H9 (cell line): ENCODE measurements at regions not wholly inside any gene's neighbourhood (a gene's known extent, or its start where the extent isn't known, plus 50 kb on each side); places are given as distances from the start of the nearest gene placed in this dataset.

ENCODE experiments used
- DNase-seq: peaks from one replicate; pipeline ENCODE4 v3.0.0-alpha.2; 2017
- H2AFZ ChIP-seq: one replicate; pipeline ENCODE4 v1.6.1; 2013; ENCODE audit warnings: mild to moderate bottlenecking, low read length, control low read depth, moderate library complexity
- H2AK5ac ChIP-seq: 2 replicates; pipeline ENCODE4 v1.6.1; 2013; ENCODE audit warnings: low read length, control low read depth, mixed read lengths; ENCODE audit not compliant: insufficient read length
- H2BK120ac ChIP-seq: one replicate; pipeline ENCODE4 v1.6.1; 2013; ENCODE audit warnings: low read depth, mild to moderate bottlenecking, low read length, control low read depth, inconsistent platforms; ENCODE audit not compliant: poor library complexity, severe bottlenecking
- H2BK12ac ChIP-seq: 2 replicates; pipeline ENCODE4 v1.6.1; 2013; ENCODE audit warnings: low read length, control low read depth, mixed read lengths, low read depth; ENCODE audit not compliant: insufficient read length
- H2BK15ac ChIP-seq: 2 replicates; pipeline ENCODE4 v1.6.1; 2013; ENCODE audit warnings: low read depth, low read length, control low read depth
- H2BK20ac ChIP-seq: one replicate; pipeline ENCODE4 v1.6.1; 2013; ENCODE audit warnings: low read depth, mild to moderate bottlenecking, low read length, control low read depth, inconsistent platforms; ENCODE audit not compliant: poor library complexity, severe bottlenecking
- H2BK5ac ChIP-seq: 2 replicates; pipeline ENCODE4 v1.6.1; 2013; ENCODE audit warnings: low read length, control low read depth, mixed read lengths; ENCODE audit not compliant: insufficient read length
- H3K14ac ChIP-seq: 2 replicates; pipeline ENCODE4 v1.6.1; 2013; ENCODE audit warnings: low read length, control low read depth; ENCODE audit not compliant: insufficient read depth
- H3K18ac ChIP-seq: 2 replicates; pipeline ENCODE4 v1.6.1; 2013; ENCODE audit warnings: low read depth, mild to moderate bottlenecking, mixed read lengths, low read length, control low read depth; ENCODE audit not compliant: insufficient read length
- H3K23ac ChIP-seq: 2 replicates; pipeline ENCODE4 v1.6.1; 2013; ENCODE audit warnings: low read length, control low read depth, mixed read lengths, low read depth; ENCODE audit not compliant: insufficient read length
- H3K23me2 ChIP-seq: 2 replicates; pipeline ENCODE4 v1.6.1; 2013; ENCODE audit warnings: low read depth, mild to moderate bottlenecking, mixed read lengths, low read length, control low read depth; ENCODE audit not compliant: insufficient read length, poor library complexity, severe bottlenecking
- H3K27ac ChIP-seq: 2 replicates; pipeline ENCODE4 v1.5.1; 2013; ENCODE audit warnings: low read length, control low read depth, mixed read lengths, low read depth; ENCODE audit not compliant: insufficient read length
- H3K27me3 ChIP-seq: 2 replicates; pipeline ENCODE4 v1.6.1; 2013; ENCODE audit warnings: low read length, control low read depth, inconsistent platforms; ENCODE audit not compliant: insufficient read depth
- H3K4ac ChIP-seq: 2 replicates; pipeline ENCODE4 v1.6.1; 2013; ENCODE audit warnings: low read depth, mild to moderate bottlenecking, control low read depth, inconsistent platforms, low read length, moderate library complexity
- H3K4me1 ChIP-seq: 2 replicates; pipeline ENCODE4 v1.6.1; 2013; ENCODE audit warnings: low read length, control low read depth, inconsistent platforms; ENCODE audit not compliant: insufficient read depth
- H3K4me2 ChIP-seq: 2 replicates; pipeline ENCODE4 v1.6.1; 2013; ENCODE audit warnings: low read length, control low read depth, mixed read lengths; ENCODE audit not compliant: insufficient read length, insufficient read depth
- H3K56ac ChIP-seq: 2 replicates; pipeline ENCODE4 v1.6.1; 2013; ENCODE audit warnings: low read depth, mild to moderate bottlenecking, mixed read lengths, low read length, control low read depth; ENCODE audit not compliant: insufficient read length
- H3K79me1 ChIP-seq: 2 replicates; pipeline ENCODE4 v1.6.1; 2013; ENCODE audit warnings: low read depth, mild to moderate bottlenecking, moderate library complexity, low read length, control low read depth, inconsistent platforms; ENCODE audit not compliant: insufficient read depth, poor library complexity, severe bottlenecking
- H3K79me2 ChIP-seq: 2 replicates; pipeline ENCODE4 v1.6.1; 2013; ENCODE audit warnings: low read length, control low read depth, inconsistent platforms; ENCODE audit not compliant: insufficient read depth
- H3K9ac ChIP-seq: 2 replicates; pipeline ENCODE4 v1.6.1; 2013; ENCODE audit warnings: low read length, control low read depth, mixed read lengths; ENCODE audit not compliant: insufficient read length; ENCODE audit errors: extremely low read depth
- H3K9me3 ChIP-seq: one replicate; pipeline ENCODE4 v1.6.1; 2013; ENCODE audit warnings: low read depth, low read length, inconsistent platforms; ENCODE audit not compliant: control insufficient read depth
- H3T11ph ChIP-seq: one replicate; pipeline ENCODE4 v1.6.1; 2013; ENCODE audit warnings: mild to moderate bottlenecking, low read length, control low read depth, inconsistent platforms
- H4K20me1 ChIP-seq: one replicate; pipeline ENCODE4 v1.6.1; 2013; ENCODE audit not compliant: control insufficient read depth, insufficient read length, insufficient read depth
- H4K5ac ChIP-seq: 2 replicates; pipeline ENCODE4 v1.6.1; 2013; ENCODE audit warnings: low read depth, mild to moderate bottlenecking, mixed read lengths, low read length, control low read depth; ENCODE audit not compliant: insufficient read length
- H4K8ac ChIP-seq: replicated peaks from 2 replicates; pipeline ENCODE4 v1.6.1; 2013; ENCODE audit warnings: low read length, control low read depth, mixed read lengths, low read depth; ENCODE audit not compliant: insufficient read length
- H4K91ac ChIP-seq: 2 replicates; pipeline ENCODE4 v1.6.1; 2013; ENCODE audit warnings: low read depth, mild to moderate bottlenecking, moderate library complexity, mixed read lengths, low read length, control low read depth; ENCODE audit not compliant: insufficient read length
- H3K27ac Mint-ChIP-seq, 3 experiments: 2 replicates in 2 of 3; 3 replicates in 1 of 3; pipeline ENCODE4 v1.8.0; 2020 to 2021; ENCODE audit warnings: mixed read lengths in 3 of 3, mild to moderate bottlenecking in 1 of 3, moderate library complexity in 1 of 3
- H3K27me3 Mint-ChIP-seq: 2 replicates; pipeline ENCODE4 v1.8.0; 2021; ENCODE audit warnings: low read depth, mild to moderate bottlenecking, moderate library complexity, mixed read lengths
- H3K36me3 Mint-ChIP-seq, 3 experiments: 2 replicates in 2 of 3; 3 replicates in 1 of 3; pipeline ENCODE4 v1.8.0; 2020 to 2021; ENCODE audit warnings: low read depth in 3 of 3, mixed read lengths in 3 of 3; ENCODE audit not compliant: insufficient read depth in 1 of 3
- H3K4me1 Mint-ChIP-seq, 2 experiments: 2 replicates each; pipeline ENCODE4 v1.8.0; 2020; ENCODE audit warnings: mixed read lengths in 2 of 2
- H3K4me3 Mint-ChIP-seq, 2 experiments: 2 replicates in 1 of 2; 3 replicates in 1 of 2; pipeline ENCODE4 v1.8.0; 2020 to 2021; ENCODE audit warnings: mild to moderate bottlenecking in 2 of 2, mixed read lengths in 2 of 2, moderate library complexity in 1 of 2
- H3K9me3 Mint-ChIP-seq, 2 experiments: 2 replicates in 1 of 2; 3 replicates in 1 of 2; pipeline ENCODE4 v1.8.0; 2020; ENCODE audit warnings: mild to moderate bottlenecking in 2 of 2, mixed read lengths in 2 of 2, moderate library complexity in 1 of 2
- WGBS: extraction: QIAGEN DNeasy Blood & Tissue Kit; methylation state at CpG from one replicate; pipeline ENCODE4 v1.1.7; 2013; ENCODE audit warnings: missing lambda C conversion rate, low lambda C conversion rate, mixed read lengths; ENCODE audit not compliant: insufficient read length; ENCODE audit errors: extremely low coverage; 5-methylcytosine and 5-hydroxymethylcytosine counted together
- TF ChIP-seq, protein P1 (sequence below): fragments of 200-600 bp; sonication (generic); conservative IDR thresholded peaks from 3 replicates; pipeline ENCODE4 v1.8.0; 2021; ENCODE audit warnings: antibody characterized with exemption, mild to moderate bottlenecking

DNA sequence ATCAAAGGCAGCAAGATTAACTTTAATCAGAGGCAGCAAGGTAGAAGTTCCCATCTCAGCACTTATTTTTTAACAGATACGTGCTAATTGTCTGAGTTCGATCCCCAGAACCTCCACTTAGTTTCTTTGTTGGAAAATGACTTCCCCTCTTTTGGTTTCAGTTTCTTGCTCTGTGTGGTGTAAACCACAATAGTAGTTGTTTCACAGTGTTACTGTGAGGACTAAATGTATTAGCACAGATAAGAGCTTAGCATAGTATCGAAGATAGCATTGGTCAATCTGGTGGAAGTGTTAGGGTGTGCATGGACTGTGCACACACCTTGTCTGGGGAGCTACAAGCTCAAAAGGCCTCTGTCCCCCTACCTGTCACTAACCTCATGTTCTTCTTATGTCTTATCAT, 988.3 kb upstream of the GYPC start:
- WGBS: no CpG with 5 or more reads among the region's 3 CpGs
- no peak overlapping the region for H3K4me2 ChIP-seq
- no peak overlapping the region for H3K18ac ChIP-seq
- no peaks in the 10 kb centered on the region for H4K20me1 ChIP-seq
- no peak overlapping the region for H3K23ac ChIP-seq
- TF ChIP-seq, protein P1, sequence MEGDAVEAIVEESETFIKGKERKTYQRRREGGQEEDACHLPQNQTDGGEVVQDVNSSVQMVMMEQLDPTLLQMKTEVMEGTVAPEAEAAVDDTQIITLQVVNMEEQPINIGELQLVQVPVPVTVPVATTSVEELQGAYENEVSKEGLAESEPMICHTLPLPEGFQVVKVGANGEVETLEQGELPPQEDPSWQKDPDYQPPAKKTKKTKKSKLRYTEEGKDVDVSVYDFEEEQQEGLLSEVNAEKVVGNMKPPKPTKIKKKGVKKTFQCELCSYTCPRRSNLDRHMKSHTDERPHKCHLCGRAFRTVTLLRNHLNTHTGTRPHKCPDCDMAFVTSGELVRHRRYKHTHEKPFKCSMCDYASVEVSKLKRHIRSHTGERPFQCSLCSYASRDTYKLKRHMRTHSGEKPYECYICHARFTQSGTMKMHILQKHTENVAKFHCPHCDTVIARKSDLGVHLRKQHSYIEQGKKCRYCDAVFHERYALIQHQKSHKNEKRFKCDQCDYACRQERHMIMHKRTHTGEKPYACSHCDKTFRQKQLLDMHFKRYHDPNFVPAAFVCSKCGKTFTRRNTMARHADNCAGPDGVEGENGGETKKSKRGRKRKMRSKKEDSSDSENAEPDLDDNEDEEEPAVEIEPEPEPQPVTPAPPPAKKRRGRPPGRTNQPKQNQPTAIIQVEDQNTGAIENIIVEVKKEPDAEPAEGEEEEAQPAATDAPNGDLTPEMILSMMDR: no peak
- no peak overlapping the region for H4K91ac ChIP-seq
- no peak overlapping the region for H2BK15ac ChIP-seq
- no peak overlapping the region for H3K56ac ChIP-seq
- no peak overlapping the region for H3T11ph ChIP-seq
- Mint-ChIP-seq H3K9me3 (peaks cover 0 to 8% of the 10 kb centered on the region in 2 experiments; a peak in 4 of 5 replicates), H3K36me3 (peaks cover 0 to 3% (median 1%) of the 10 kb centered on the region in 3 experiments; a peak in 2 of 7 replicates), H3K27me3 (no peaks in the 10 kb centered on the region), H3K4me1 (no peaks in the 10 kb centered on the region), H3K27ac (no peak overlapping the region), H3K4me3 (no peak overlapping the region)
- H3K4me1 ChIP-seq: no peaks in the 10 kb centered on the region
- H3K9me3 ChIP-seq: no peaks in the 10 kb centered on the region
- H2BK20ac ChIP-seq: no peak overlapping the region
- DNase-seq: no peak
- no peak overlapping the region for H3K14ac ChIP-seq
- H3K79me1 ChIP-seq: no peaks in the 10 kb centered on the region
- H3K27me3 ChIP-seq: no peaks in the 10 kb centered on the region
- H4K5ac ChIP-seq: no peak overlapping the region
- H3K79me2 ChIP-seq: no peaks in the 10 kb centered on the region
- no peak overlapping the region for H2BK5ac ChIP-seq
- H2BK12ac ChIP-seq: no peak overlapping the region
- H3K9ac ChIP-seq: no peak overlapping the region
- no peak overlapping the region for H3K4ac ChIP-seq
- no peak overlapping the region for H3K27ac ChIP-seq
- H3K23me2 ChIP-seq: no peaks in the 10 kb centered on the region
- H2AFZ ChIP-seq: no peak overlapping the region
- H2BK120ac ChIP-seq: no peak overlapping the region
- no peak overlapping the region for H4K8ac ChIP-seq
- H2AK5ac ChIP-seq: no peak overlapping the region
